ENCODE measurements at regions not wholly inside any gene's neighbourhood (a gene's known extent, or its start where the extent isn't known, plus 50 kb on each side); places are given as distances from the start of the nearest gene placed in this dataset.

GRCh38 chr5:30879887-30880286 lies 313.6 kb upstream of the CDH6 start:
- H3K27ac ChIP-seq (replicated peaks), result no peak overlapping the region
- no peak for DNase-seq (ENCODE audit: low read depth in 1 of 2, low spot score in 1 of 2)
- no peak overlapping the region for H3K4me3 ChIP-seq (replicated peaks; ENCODE audit: insufficient read depth, low read length)
- no peak for TF ChIP-seq CTCF (IDR thresholded peaks at IDR 0.05; ENCODE audit: insufficient read depth, low read length)
- no peak for TF ChIP-seq REST (IDR thresholded peaks at IDR 0.05; ENCODE audit: insufficient replicate concordance, low read depth)
- TF ChIP-seq SPI1 (IDR thresholded peaks at IDR 0.05; ENCODE audit: borderline replicate concordance, low read depth), result no peak
- H3K27me3 ChIP-seq (ENCODE audit: insufficient read depth, poor library complexity, severe bottlenecking), result no peaks in the 10 kb centered on the region

GRCh38 chr5:30878746-30879145 lies 314.7 kb upstream of the CDH6 start:
- no peak overlapping the region for H3K27ac ChIP-seq (replicated peaks)
- no peak overlapping the region for H3K4me3 ChIP-seq (replicated peaks; ENCODE audit: insufficient read depth, low read length)
- H3K27me3 ChIP-seq (ENCODE audit: insufficient read depth, poor library complexity, severe bottlenecking), result no peaks in the 10 kb centered on the region
- TF ChIP-seq GABPA (IDR thresholded peaks at IDR 0.05; ENCODE audit: low read depth) (no peak), SPI1 (IDR thresholded peaks at IDR 0.05; ENCODE audit: borderline replicate concordance, low read depth) (no peak), REST (IDR thresholded peaks at IDR 0.05; ENCODE audit: insufficient replicate concordance, low read depth) (no peak), POLR2AphosphoS5 (IDR thresholded peaks at IDR 0.05; ENCODE audit: low read depth) (no peak), CTCF (IDR thresholded peaks at IDR 0.05; ENCODE audit: insufficient read depth, low read length) (no peak)
- no peak for DNase-seq (ENCODE audit: low read depth in 1 of 2, low spot score in 1 of 2)

GRCh38 chr5:30878296-30878695 lies 315.2 kb upstream of the CDH6 start:
- Histone ChIP-seq H3K27ac (replicated peaks) (no peak overlapping the region), H3K27me3 (ENCODE audit: insufficient read depth, poor library complexity, severe bottlenecking) (no peaks in the 10 kb centered on the region), H3K4me3 (replicated peaks; ENCODE audit: insufficient read depth, low read length) (no peak overlapping the region)
- TF ChIP-seq CTCF (IDR thresholded peaks at IDR 0.05; ENCODE audit: insufficient read depth, low read length) (no peak), REST (IDR thresholded peaks at IDR 0.05; ENCODE audit: insufficient replicate concordance, low read depth) (no peak), GABPA (IDR thresholded peaks at IDR 0.05; ENCODE audit: low read depth) (no peak), SPI1 (IDR thresholded peaks at IDR 0.05; ENCODE audit: borderline replicate concordance, low read depth) (no peak), POLR2AphosphoS5 (IDR thresholded peaks at IDR 0.05; ENCODE audit: low read depth) (no peak)
- no peak for DNase-seq (ENCODE audit: low read depth in 1 of 2, low spot score in 1 of 2)

Measured in HL-60 (cell line).